Parathyroid adenoma (tissue), 2 donors: ENCODE measurements at regions not wholly inside any gene's neighbourhood (a gene's known extent, or its start where the extent isn't known, plus 50 kb on each side); places are given as distances from the start of the nearest gene placed in this dataset.
"Not testable (repeated sequence)": the region's sequence is repeated elsewhere in the genome, so short reads cannot be mapped to it uniquely, and the experiment has no call there.

Source experiments
- H2AFZ ChIP-seq: fragments of 300-600 bp; sonication (generic); one replicate; pipeline ENCODE4 v1.7.0; 2017; ENCODE audit warnings: antibody characterized with exemption, mild to moderate bottlenecking
- H3K27ac ChIP-seq: fragments of 300-600 bp; sonication (generic); one replicate; pipeline ENCODE4 v1.7.0; 2017
- H3K27me3 ChIP-seq: fragments of 300-600 bp; sonication (generic); one replicate; pipeline ENCODE4 v1.7.0; 2017; ENCODE audit warnings: low read length; ENCODE audit not compliant: control insufficient read depth, insufficient read depth
- H3K36me3 ChIP-seq: fragments of 300-600 bp; sonication (generic); one replicate; pipeline ENCODE4 v1.7.0; 2017; ENCODE audit warnings: low read length; ENCODE audit not compliant: control insufficient read depth, insufficient read depth
- H3K4me1 ChIP-seq: fragments of 300-600 bp; sonication (generic); one replicate; pipeline ENCODE4 v1.7.0; 2017; ENCODE audit warnings: control low read depth
- H3K4me2 ChIP-seq: fragments of 300-600 bp; sonication (generic); one replicate; pipeline ENCODE4 v1.7.0; 2017; ENCODE audit warnings: low read length
- H3K4me3 ChIP-seq: fragments of 300-600 bp; sonication (generic); one replicate; pipeline ENCODE4 v1.7.0; 2017; ENCODE audit warnings: low read depth, low read length
- H3K79me2 ChIP-seq: fragments of 300-600 bp; sonication (generic); one replicate; pipeline ENCODE4 v1.7.0; 2017; ENCODE audit warnings: control low read depth
- H3K9ac ChIP-seq: fragments of 300-600 bp; sonication (generic); one replicate; pipeline ENCODE4 v1.7.0; 2017; ENCODE audit warnings: mild to moderate bottlenecking
- H3K9me3 ChIP-seq: fragments of 300-600 bp; sonication (generic); one replicate; pipeline ENCODE4 v1.7.0; 2017; ENCODE audit warnings: low read length; ENCODE audit not compliant: control insufficient read depth
- TF ChIP-seq, protein P1 (sequence below): fragments of 300-600 bp; sonication (generic); IDR thresholded peaks from one replicate; pipeline ENCODE4 v1.7.0; 2017; ENCODE audit warnings: antibody characterized with exemption, mild to moderate bottlenecking
- donor health status: primary hyperparathyroidism.

GRCh38 chr5:2355859-2356258, 395.6 kb downstream of the IRX2 start:
- H2AFZ ChIP-seq = no peak overlapping the region
- no peak overlapping the region for H3K27ac ChIP-seq
- H3K79me2 ChIP-seq = no peaks in the 10 kb centered on the region
- H3K9ac ChIP-seq = no peak overlapping the region
- no peaks in the 10 kb centered on the region for H3K4me1 ChIP-seq
- TF ChIP-seq, protein P1, sequence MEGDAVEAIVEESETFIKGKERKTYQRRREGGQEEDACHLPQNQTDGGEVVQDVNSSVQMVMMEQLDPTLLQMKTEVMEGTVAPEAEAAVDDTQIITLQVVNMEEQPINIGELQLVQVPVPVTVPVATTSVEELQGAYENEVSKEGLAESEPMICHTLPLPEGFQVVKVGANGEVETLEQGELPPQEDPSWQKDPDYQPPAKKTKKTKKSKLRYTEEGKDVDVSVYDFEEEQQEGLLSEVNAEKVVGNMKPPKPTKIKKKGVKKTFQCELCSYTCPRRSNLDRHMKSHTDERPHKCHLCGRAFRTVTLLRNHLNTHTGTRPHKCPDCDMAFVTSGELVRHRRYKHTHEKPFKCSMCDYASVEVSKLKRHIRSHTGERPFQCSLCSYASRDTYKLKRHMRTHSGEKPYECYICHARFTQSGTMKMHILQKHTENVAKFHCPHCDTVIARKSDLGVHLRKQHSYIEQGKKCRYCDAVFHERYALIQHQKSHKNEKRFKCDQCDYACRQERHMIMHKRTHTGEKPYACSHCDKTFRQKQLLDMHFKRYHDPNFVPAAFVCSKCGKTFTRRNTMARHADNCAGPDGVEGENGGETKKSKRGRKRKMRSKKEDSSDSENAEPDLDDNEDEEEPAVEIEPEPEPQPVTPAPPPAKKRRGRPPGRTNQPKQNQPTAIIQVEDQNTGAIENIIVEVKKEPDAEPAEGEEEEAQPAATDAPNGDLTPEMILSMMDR = no peak
- no peaks in the 10 kb centered on the region for H3K36me3 ChIP-seq
- no peak overlapping the region for H3K4me2 ChIP-seq
- H3K9me3 ChIP-seq = no peaks in the 10 kb centered on the region
- no peak overlapping the region for H3K4me3 ChIP-seq
- H3K27me3 ChIP-seq = no peaks in the 10 kb centered on the region

DNA sequence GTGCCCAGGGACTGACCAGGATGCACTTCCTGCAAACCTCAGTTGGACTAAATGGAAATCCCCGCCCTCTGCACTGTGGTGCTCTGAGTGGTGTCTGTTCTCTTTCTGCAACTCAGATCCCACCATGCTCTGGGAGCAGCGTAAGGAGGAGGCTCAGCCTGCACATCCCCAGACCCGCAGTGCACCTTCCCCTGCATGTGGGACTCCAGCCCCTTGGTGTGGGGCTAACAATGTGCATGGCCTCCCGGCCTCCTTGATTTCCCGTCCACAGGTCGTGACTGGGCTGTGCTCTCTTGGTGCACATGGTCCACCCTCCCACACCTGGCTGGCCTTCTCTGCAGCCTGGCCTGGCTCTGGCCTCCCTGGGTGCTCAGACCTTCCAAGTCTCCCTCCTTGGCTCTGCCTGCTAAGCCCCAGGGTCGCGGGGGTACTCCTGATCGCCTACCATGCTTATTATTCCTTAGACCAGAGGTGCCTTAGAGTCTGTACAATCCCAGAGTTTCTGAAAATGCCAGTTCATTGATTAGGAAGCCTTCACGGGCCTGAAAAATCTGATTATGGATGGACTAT, 397.5 kb downstream of the IRX2 start:
- TF ChIP-seq, protein P1 = no peak
- no peaks in the 10 kb centered on the region for H3K9me3 ChIP-seq
- no peaks in the 10 kb centered on the region for H3K36me3 ChIP-seq
- no peak overlapping the region for H2AFZ ChIP-seq
- H3K27ac ChIP-seq = no peak overlapping the region
- no peaks in the 10 kb centered on the region for H3K4me1 ChIP-seq
- H3K4me3 ChIP-seq = no peak overlapping the region
- H3K9ac ChIP-seq = no peak overlapping the region
- H3K27me3 ChIP-seq = no peaks in the 10 kb centered on the region
- no peaks in the 10 kb centered on the region for H3K79me2 ChIP-seq
- no peak overlapping the region for H3K4me2 ChIP-seq

GRCh38 chr5:2353211-2353610, 398.3 kb downstream of the IRX2 start:
- no peaks in the 10 kb centered on the region for H3K4me1 ChIP-seq
- TF ChIP-seq, protein P1 = no peak
- H3K9ac ChIP-seq = no peak overlapping the region
- H3K27ac ChIP-seq = no peak overlapping the region
- no peak overlapping the region for H3K4me2 ChIP-seq
- H3K79me2 ChIP-seq = no peaks in the 10 kb centered on the region
- H3K27me3 ChIP-seq = no peaks in the 10 kb centered on the region
- H3K9me3 ChIP-seq = no peaks in the 10 kb centered on the region
- no peaks in the 10 kb centered on the region for H3K36me3 ChIP-seq
- H2AFZ ChIP-seq = no peak overlapping the region
- no peak overlapping the region for H3K4me3 ChIP-seq

- no peaks in the 10 kb centered on the region for H3K4me1 ChIP-seq
Observed at GRCh38 chr5:2352101-2352861, 399.2 kb downstream of the IRX2 start.

DNA sequence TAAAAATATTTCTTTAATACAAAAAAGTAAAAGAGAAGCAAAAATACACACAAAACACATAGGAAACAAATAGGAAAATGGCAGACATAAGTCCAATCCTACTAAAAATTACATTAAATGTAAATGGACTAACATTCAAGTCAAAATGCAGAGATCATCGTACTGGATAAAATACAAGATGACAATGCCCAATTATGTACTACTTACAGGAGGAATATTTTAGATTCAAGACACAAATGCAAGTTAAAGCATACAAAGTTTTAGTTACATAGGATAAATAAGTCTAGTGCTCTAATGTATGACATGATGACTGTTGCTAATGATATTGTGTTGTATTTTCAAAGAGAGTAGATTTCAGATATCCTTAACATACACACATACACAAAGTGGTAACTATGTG, 401.7 kb downstream of the IRX2 start:
- not testable (repeated sequence) for H3K27ac ChIP-seq, H3K4me1 ChIP-seq, H3K36me3 ChIP-seq, H2AFZ ChIP-seq, H3K79me2 ChIP-seq, H3K9ac ChIP-seq, H3K4me2 ChIP-seq, H3K9me3 ChIP-seq, H3K4me3 ChIP-seq, H3K27me3 ChIP-seq

More at GRCh38 chr5:2352101-2352861, 399.2 kb downstream of the IRX2 start:
- Histone ChIP-seq H3K27me3 (no peaks in the 10 kb centered on the region), H3K4me3 (no peak overlapping the region), H3K9ac (no peak overlapping the region), H3K4me2 (no peak overlapping the region), H3K9me3 (no peaks in the 10 kb centered on the region), H3K79me2 (no peaks in the 10 kb centered on the region), H2AFZ (no peak overlapping the region), H3K27ac (no peak overlapping the region), H3K36me3 (no peaks in the 10 kb centered on the region)
- TF ChIP-seq, protein P1 = no peak
